Dendritic cell treated with granulocyte-macrophage colony-stimulating factor and Interleukin-4, amounts not matched to agents 40 ng/mL and 50 ng/mL, for 4 days (primary cell): ENCODE measurements at regions not wholly inside any gene's neighbourhood (a gene's known extent, or its start where the extent isn't known, plus 50 kb on each side); places are given as distances from the start of the nearest gene placed in this dataset.
"Not testable (repeated sequence)": the region's sequence is repeated elsewhere in the genome, so short reads cannot be mapped to it uniquely, and the experiment has no call there.

Source experiments
- H3K27ac Mint-ChIP-seq: one replicate; pipeline ENCODE4 v1.8.0; 2022; ENCODE audit warnings: mild to moderate bottlenecking, mixed read lengths
- H3K27me3 Mint-ChIP-seq: one replicate; pipeline ENCODE4 v1.8.0; 2022; ENCODE audit warnings: mild to moderate bottlenecking, mixed read lengths
- H3K36me3 Mint-ChIP-seq: one replicate; pipeline ENCODE4 v1.8.0; 2022; ENCODE audit warnings: low read depth, mixed read lengths
- H3K4me1 Mint-ChIP-seq: one replicate; pipeline ENCODE4 v1.8.0; 2022; ENCODE audit warnings: low read depth, mixed read lengths
- H3K4me3 Mint-ChIP-seq: one replicate; pipeline ENCODE4 v1.8.0; 2022; ENCODE audit warnings: mild to moderate bottlenecking, moderate library complexity, mixed read lengths
- H3K9me3 Mint-ChIP-seq: one replicate; pipeline ENCODE4 v1.8.0; 2022; ENCODE audit warnings: mixed read lengths
- intact Hi-C: fragments of 100-400 bp; cut with micrococcal nuclease; formaldehyde crosslinking; loops from one replicate; pipeline ENCODE4 v1.15.0; 2022

- intact Hi-C loops: no loop called here
- Mint-ChIP-seq H3K27me3 (no peaks in the 10 kb centered on the region), H3K9me3 (peaks cover 35% of the 10 kb centered on the region), H3K4me3 (no peak overlapping the region), H3K36me3 (no peaks in the 10 kb centered on the region), H3K4me1 (no peaks in the 10 kb centered on the region), H3K27ac (no peak overlapping the region)
Measured at GRCh38 chr2:185473838-185474237, 264.8 kb upstream of the FSIP2 start.

- Mint-ChIP-seq H3K4me3 (no peak overlapping the region), H3K27ac (no peak overlapping the region), H3K4me1 (no peaks in the 10 kb centered on the region), H3K9me3 (peaks cover 47% of the 10 kb centered on the region), H3K27me3 (no peaks in the 10 kb centered on the region), H3K36me3 (no peaks in the 10 kb centered on the region)
- intact Hi-C loops: no loop called here
Measured at GRCh38 chr2:185475914-185476313, 262.7 kb upstream of the FSIP2 start.

GRCh38 chr2:185477452-185477851 is 261.2 kb upstream of the FSIP2 start:
- Mint-ChIP-seq H3K36me3 (no peaks in the 10 kb centered on the region), H3K27ac (no peak overlapping the region), H3K27me3 (no peaks in the 10 kb centered on the region), H3K4me3 (no peak overlapping the region), H3K4me1 (no peaks in the 10 kb centered on the region), H3K9me3 (peaks cover 52% of the 10 kb centered on the region)
- intact Hi-C loops: no loop called here

DNA sequence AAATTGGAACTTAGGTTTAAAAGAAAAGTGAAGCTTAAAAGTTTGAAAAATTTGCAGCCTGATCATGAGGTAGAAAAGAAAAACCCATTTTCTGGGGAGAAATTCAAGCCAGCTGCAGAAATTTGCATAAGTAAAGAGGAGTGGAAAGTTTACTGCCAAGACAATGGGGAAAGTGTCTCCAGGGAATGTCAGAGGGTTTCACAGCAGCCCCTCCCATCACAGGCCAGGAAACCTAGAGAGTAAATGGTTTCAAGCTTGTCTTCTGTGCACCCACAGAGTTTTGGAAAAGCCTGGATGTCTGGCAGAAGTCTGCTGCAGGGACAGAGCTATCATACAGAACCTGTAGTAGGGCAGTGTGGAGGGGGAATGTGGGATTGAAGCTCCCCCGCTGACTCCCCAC is 254.0 kb upstream of the FSIP2 start:
- H3K27me3 Mint-ChIP-seq: no peaks in the 10 kb centered on the region
- no peaks in the 10 kb centered on the region for H3K4me1 Mint-ChIP-seq
- H3K9me3 Mint-ChIP-seq: peaks cover 57% of the 10 kb centered on the region
- H3K36me3 Mint-ChIP-seq: no peaks in the 10 kb centered on the region
- intact Hi-C loops: no loop called here
- H3K27ac Mint-ChIP-seq: no peak overlapping the region
- no peak overlapping the region for H3K4me3 Mint-ChIP-seq

GRCh38 chr2:185502351-185502750 is 236.3 kb upstream of the FSIP2 start:
- H3K4me1 Mint-ChIP-seq: no peaks in the 10 kb centered on the region
- no peaks in the 10 kb centered on the region for H3K36me3 Mint-ChIP-seq
- intact Hi-C loops: no loop called here
- H3K27me3 Mint-ChIP-seq: no peaks in the 10 kb centered on the region
- H3K9me3 Mint-ChIP-seq: peaks cover 34% of the 10 kb centered on the region
- no peak overlapping the region for H3K27ac Mint-ChIP-seq
- no peak overlapping the region for H3K4me3 Mint-ChIP-seq

DNA sequence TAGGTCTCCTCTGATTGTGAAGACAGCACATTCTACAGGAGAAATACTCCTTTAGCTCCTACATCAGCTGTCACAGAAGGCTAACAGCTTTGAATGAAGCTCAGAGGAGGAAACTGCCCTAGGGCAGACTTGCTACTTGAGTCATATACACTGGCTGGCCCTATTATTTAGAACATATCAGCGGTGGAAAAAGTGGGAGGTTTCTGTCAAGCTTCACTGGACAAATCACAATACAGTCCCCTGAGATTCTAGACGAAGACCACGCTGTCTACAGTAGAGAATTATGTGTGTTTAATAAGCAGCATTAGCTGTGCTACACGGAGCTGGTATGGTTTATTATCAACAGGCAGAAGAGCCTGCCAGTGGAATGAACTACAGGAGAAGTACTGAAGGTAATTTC is 230.9 kb upstream of the FSIP2 start:
- H3K36me3 Mint-ChIP-seq: no peaks in the 10 kb centered on the region
- H3K4me1 Mint-ChIP-seq: no peaks in the 10 kb centered on the region
- H3K4me3 Mint-ChIP-seq: no peak overlapping the region
- H3K27ac Mint-ChIP-seq: no peak overlapping the region
- intact Hi-C loops: no loop called here
- H3K27me3 Mint-ChIP-seq: no peaks in the 10 kb centered on the region
- H3K9me3 Mint-ChIP-seq: peaks cover 44% of the 10 kb centered on the region

GRCh38 chr2:185510060-185510459 is 228.5 kb upstream of the FSIP2 start:
- Mint-ChIP-seq H3K27me3 (no peaks in the 10 kb centered on the region), H3K9me3 (peaks cover 40% of the 10 kb centered on the region), H3K27ac (no peak overlapping the region), H3K36me3 (no peaks in the 10 kb centered on the region), H3K4me1 (no peaks in the 10 kb centered on the region), H3K4me3 (no peak overlapping the region)
- intact Hi-C loops: no loop called here

DNA sequence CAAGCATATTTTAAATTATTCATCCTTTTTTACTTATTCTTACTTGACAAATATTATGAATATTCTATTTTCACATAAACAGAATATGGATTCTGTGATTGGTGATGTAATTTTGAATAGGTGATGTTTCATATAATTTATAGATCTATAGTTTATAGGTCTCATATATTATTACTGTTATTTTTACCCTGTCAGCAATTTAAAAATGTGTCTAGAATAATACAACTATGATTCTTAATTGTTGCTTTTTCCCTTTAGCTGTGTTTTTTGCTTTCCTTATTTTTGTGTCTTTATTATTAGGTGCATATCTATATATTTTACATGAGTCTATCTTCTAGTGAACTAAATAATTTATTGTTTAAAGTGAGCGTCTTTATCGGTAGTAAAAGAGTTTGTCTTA is 226.7 kb upstream of the FSIP2 start:
- Mint-ChIP-seq H3K27me3 (no peaks in the 10 kb centered on the region), H3K4me3 (no peak overlapping the region), H3K27ac (no peak overlapping the region), H3K4me1 (no peaks in the 10 kb centered on the region), H3K9me3 (peaks cover 45% of the 10 kb centered on the region), H3K36me3 (no peaks in the 10 kb centered on the region)
- intact Hi-C loops: no loop called here

DNA sequence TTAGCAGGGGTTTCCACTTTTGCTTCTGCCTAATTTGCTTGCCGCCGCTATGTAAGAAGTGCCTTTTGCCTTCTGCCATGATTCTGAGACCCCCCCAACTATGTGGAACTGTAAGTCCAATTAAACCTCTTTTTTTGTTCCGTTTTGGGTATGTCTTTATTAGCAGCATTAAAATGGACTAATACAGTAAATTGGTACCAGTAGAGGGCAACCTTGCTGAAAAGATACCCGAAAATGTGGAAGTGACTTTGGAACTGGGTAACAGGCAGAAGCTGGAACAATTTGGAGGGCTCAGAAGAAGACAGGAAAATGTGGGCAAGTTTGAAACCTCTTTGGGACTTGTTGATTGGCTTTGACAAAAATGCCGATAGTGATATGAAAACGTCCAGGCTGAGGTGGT is 216.1 kb upstream of the FSIP2 start:
- intact Hi-C loops: no loop called here
- H3K27ac Mint-ChIP-seq: no peak overlapping the region
- H3K4me1 Mint-ChIP-seq: no peaks in the 10 kb centered on the region
- no peaks in the 10 kb centered on the region for H3K36me3 Mint-ChIP-seq
- H3K9me3 Mint-ChIP-seq: peaks cover 49% of the 10 kb centered on the region
- H3K27me3 Mint-ChIP-seq: no peaks in the 10 kb centered on the region
- H3K4me3 Mint-ChIP-seq: no peak overlapping the region

DNA sequence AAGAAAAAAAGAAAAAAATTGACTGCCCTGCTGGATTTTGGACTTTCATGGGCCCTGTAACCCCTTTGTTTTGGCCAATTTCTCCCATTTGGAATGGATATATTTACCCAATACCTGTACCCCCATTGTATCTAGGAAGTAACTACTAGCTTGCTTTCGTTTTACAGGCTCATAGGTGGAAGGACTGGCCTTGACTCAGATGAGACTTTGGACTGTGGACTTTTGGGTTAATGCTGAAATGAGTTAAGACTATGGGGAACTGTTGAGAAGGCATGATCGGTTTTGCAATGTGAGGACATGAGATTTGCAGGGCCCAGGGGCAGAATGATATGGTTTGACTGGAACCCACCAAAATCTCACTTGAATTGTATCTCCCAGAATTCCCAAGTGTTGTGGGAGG is 214.4 kb upstream of the FSIP2 start:
- H3K4me1 Mint-ChIP-seq, H3K27me3 Mint-ChIP-seq, H3K36me3 Mint-ChIP-seq, H3K27ac Mint-ChIP-seq, intact Hi-C loops, H3K4me3 Mint-ChIP-seq: not testable (repeated sequence)
- peaks cover 38% of the 10 kb centered on the region for H3K9me3 Mint-ChIP-seq

DNA sequence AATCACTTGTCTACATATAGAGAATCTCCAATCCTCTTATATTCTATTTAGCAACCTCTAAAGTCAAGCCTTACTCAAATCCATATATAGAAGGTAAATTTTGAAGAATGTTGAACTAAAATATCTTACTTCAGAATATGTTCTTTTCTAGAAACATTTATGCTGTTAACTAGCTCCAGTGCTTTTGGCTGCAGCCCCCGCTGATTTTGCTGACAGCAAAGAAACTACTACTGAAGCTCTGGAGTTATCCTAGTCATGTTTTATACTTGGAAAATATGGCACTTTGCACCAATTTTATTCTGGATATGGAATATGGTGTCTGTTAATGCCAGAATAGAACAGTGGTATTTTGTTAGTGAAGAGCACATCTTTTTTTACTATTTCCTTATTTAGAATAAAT is 212.4 kb upstream of the FSIP2 start:
- H3K4me1 Mint-ChIP-seq: no peaks in the 10 kb centered on the region
- H3K9me3 Mint-ChIP-seq: peaks cover 45% of the 10 kb centered on the region
- H3K27me3 Mint-ChIP-seq: no peaks in the 10 kb centered on the region
- H3K27ac Mint-ChIP-seq: no peak overlapping the region
- no peaks in the 10 kb centered on the region for H3K36me3 Mint-ChIP-seq
- intact Hi-C loops: no loop called here
- H3K4me3 Mint-ChIP-seq: no peak overlapping the region

- H3K4me1 Mint-ChIP-seq: no peaks in the 10 kb centered on the region
- H3K9me3 Mint-ChIP-seq: peaks cover 23% of the 10 kb centered on the region
- H3K36me3 Mint-ChIP-seq: no peaks in the 10 kb centered on the region
- intact Hi-C loops: no loop called here
- no peaks in the 10 kb centered on the region for H3K27me3 Mint-ChIP-seq
- no peak overlapping the region for H3K4me3 Mint-ChIP-seq
- no peak overlapping the region for H3K27ac Mint-ChIP-seq
Measured at GRCh38 chr2:185531721-185532120, 206.9 kb upstream of the FSIP2 start.

DNA sequence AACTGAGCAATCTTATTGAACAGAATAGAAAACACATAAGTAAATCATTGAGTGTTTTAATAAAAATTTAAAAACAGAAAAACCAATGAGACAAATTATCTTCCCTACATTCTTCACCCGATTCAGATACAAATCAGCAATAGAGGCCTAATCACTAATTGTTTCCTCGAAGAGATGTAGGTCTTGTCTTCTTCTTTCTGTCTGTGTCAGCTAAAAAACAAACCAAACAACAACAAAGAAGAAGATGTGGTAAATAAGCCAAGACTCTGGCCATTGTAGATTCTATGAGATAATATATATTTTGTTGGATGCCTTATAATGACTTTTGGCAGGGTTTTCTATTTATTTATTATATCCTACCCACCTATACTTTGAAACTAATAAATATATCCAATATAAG is 200.9 kb upstream of the FSIP2 start:
- no peak overlapping the region for H3K4me3 Mint-ChIP-seq
- no peak overlapping the region for H3K27ac Mint-ChIP-seq
- no peaks in the 10 kb centered on the region for H3K27me3 Mint-ChIP-seq
- no peaks in the 10 kb centered on the region for H3K4me1 Mint-ChIP-seq
- intact Hi-C loops: no loop called here
- no peaks in the 10 kb centered on the region for H3K36me3 Mint-ChIP-seq
- H3K9me3 Mint-ChIP-seq: no peaks in the 10 kb centered on the region

DNA sequence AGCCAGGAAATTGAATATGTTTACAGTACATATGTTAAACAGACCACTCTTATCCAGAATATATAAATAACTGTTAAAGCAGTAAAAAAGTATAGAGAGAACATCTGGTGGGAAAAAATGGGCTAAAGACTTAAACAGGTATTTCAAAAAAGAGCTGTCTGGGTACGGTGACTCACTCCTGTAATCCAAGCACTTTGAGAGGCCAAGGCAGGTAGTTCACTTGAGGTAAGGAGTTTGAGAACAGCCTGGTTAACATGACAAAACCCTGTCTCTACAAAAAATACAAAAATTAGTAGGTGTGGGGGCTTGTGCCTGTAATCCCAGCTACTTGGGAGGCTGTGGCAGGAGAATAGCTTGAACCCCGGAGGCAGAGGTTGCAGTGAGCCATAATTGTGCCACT is 171.4 kb upstream of the FSIP2 start:
- H3K4me1 Mint-ChIP-seq: no peaks in the 10 kb centered on the region
- H3K4me3 Mint-ChIP-seq: no peak overlapping the region
- H3K36me3 Mint-ChIP-seq: no peaks in the 10 kb centered on the region
- intact Hi-C loops: no loop called here
- H3K27ac Mint-ChIP-seq: no peak overlapping the region
- no peaks in the 10 kb centered on the region for H3K27me3 Mint-ChIP-seq
- peaks cover 47% of the 10 kb centered on the region for H3K9me3 Mint-ChIP-seq

DNA sequence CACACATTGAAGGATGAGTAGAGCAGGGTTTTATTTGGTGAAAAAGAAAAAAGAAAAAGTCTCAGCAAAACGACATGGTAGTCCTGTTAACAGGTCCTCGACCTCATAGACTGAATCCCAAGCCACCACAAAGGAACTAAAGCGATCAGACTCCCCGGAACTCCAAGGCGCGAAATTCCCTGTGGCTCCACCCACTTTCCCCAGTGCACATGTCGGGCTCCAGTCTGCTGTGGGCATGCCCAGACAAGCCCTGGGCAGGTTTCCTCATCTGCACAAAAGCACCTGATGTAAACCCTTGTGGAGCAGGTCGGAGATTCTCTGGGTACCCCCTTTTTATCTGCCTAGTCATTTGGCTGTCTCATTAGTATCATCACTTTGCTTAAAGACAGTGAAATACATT is 170.7 kb upstream of the FSIP2 start:
- H3K9me3 Mint-ChIP-seq: peaks cover 39% of the 10 kb centered on the region
- no peak overlapping the region for H3K4me3 Mint-ChIP-seq
- H3K4me1 Mint-ChIP-seq: no peaks in the 10 kb centered on the region
- H3K27ac Mint-ChIP-seq: no peak overlapping the region
- intact Hi-C loops: no loop called here
- no peaks in the 10 kb centered on the region for H3K36me3 Mint-ChIP-seq
- H3K27me3 Mint-ChIP-seq: no peaks in the 10 kb centered on the region

DNA sequence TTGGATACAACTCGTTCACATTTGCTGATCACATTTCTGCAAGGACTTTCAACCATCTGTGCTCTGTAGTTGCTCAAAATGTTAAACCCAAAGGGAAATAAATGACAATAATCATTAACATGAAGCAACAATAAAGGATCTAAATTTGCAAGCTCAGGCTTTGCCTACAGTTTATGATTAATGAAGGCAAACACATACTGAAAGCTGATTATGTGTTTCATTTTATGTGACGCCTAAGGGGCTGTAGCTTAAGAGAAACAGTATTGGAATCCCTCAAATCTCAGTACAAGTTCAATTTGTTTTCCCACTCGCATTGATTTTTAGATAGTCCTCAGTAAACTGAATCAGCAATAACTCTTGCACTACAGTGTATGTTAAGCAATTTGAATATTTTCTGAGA is 160.3 kb upstream of the FSIP2 start:
- intact Hi-C loops: no loop called here
- Mint-ChIP-seq H3K9me3 (peaks cover 11% of the 10 kb centered on the region), H3K4me1 (no peaks in the 10 kb centered on the region), H3K4me3 (no peak overlapping the region), H3K27ac (no peak overlapping the region), H3K27me3 (no peaks in the 10 kb centered on the region), H3K36me3 (no peaks in the 10 kb centered on the region)
